ENCODE measurements at regions not wholly inside any gene's neighbourhood (a gene's known extent, or its start where the extent isn't known, plus 50 kb on each side); places are given as distances from the start of the nearest gene placed in this dataset.

- intact Hi-C loops (cut with micrococcal nuclease; ENCODE audit: unreplicated experiment) = no loop called here
- no peak overlapping the region for H2AFZ ChIP-seq (ENCODE audit: low read length)
- ATAC-seq = no peak
These were observed 145.3 kb upstream of the ITGA4 start for GRCh38 chr2:181311837-181312236.

GRCh38 chr2:181312515-181312927 is 144.7 kb upstream of the ITGA4 start:
- ChIA-PET CTCF (ENCODE audit: low intra/inter-chr PET ratio, low total read pairs) (no interaction called here), POLR2A (no interaction called here)
- ATAC-seq (no peak), DNase-seq (ENCODE audit: low spot score) (no peak), FAIRE-seq (no peak)
- WGBS (ENCODE audit: low lambda C conversion rate) = 41% methylated on average over 7 of the region's 7 CpGs
- no peak for TF ChIP-seq ZBTB49 (CRISPR knock-in tag; IDR thresholded peaks at IDR 0.05; ENCODE audit: borderline replicate concordance)
- Histone ChIP-seq H3K27ac (ENCODE audit: extremely low read length, insufficient read depth, low read length) (no peak overlapping the region), H4K20me1 (ENCODE audit: insufficient read depth, low read length) (no peaks in the 10 kb centered on the region), H3K4me3 (replicated peaks in 1 of 3; ENCODE audit: insufficient read depth in 1 of 3, low read depth in 2 of 3, low read length in 3 of 3) (no peak overlapping the region), H3K4me2 (ENCODE audit: low read depth, low read length) (no peak overlapping the region), H3K9me3 (ENCODE audit: low read length) (no peaks in the 10 kb centered on the region), H3K27me3 (ENCODE audit: control insufficient read depth in 1 of 2, insufficient read depth in 2 of 2, low read length in 2 of 2) (no peaks in the 10 kb centered on the region), H3K36me3 (replicated peaks in 1 of 2; ENCODE audit: control insufficient read depth in 1 of 2, insufficient read depth in 2 of 2, low read length in 2 of 2) (no peaks in the 10 kb centered on the region), H3K9ac (ENCODE audit: insufficient read depth, low read depth, low read length) (no peak overlapping the region), H2AFZ (ENCODE audit: low read length) (no peak overlapping the region), H3K4me1 (ENCODE audit: insufficient read depth, low read length) (no peaks in the 10 kb centered on the region), H3K79me2 (ENCODE audit: insufficient read depth, low read length) (no peaks in the 10 kb centered on the region)
- no TSS peak for BruUV-seq (replicated peaks)
- in situ Hi-C loops (cut with HindIII; ENCODE audit: extremely low pct_ligation_motif_present, low pct_unique_long_range_greater_than_20kb) = no loop called here
- intact Hi-C loops (cut with micrococcal nuclease; ENCODE audit: unreplicated experiment) = no loop called here

More at GRCh38 chr2:181311837-181312236, 145.3 kb upstream of the ITGA4 start:
- Histone ChIP-seq H3K79me2 (ENCODE audit: insufficient read depth, low read length) (no peaks in the 10 kb centered on the region), H3K9me3 (ENCODE audit: low read length) (no peaks in the 10 kb centered on the region), H4K20me1 (ENCODE audit: insufficient read depth, low read length) (no peaks in the 10 kb centered on the region), H3K9ac (ENCODE audit: insufficient read depth, low read depth, low read length) (no peak overlapping the region), H3K27me3 (ENCODE audit: control insufficient read depth in 1 of 2, insufficient read depth in 2 of 2, low read length in 2 of 2) (no peaks in the 10 kb centered on the region), H3K27ac (ENCODE audit: extremely low read length, insufficient read depth, low read length) (no peak overlapping the region), H3K4me1 (ENCODE audit: insufficient read depth, low read length) (peaks cover 4% of the 10 kb centered on the region), H3K4me3 (replicated peaks in 1 of 3; ENCODE audit: insufficient read depth in 1 of 3, low read depth in 2 of 3, low read length in 3 of 3) (no peak overlapping the region), H3K36me3 (replicated peaks in 1 of 2; ENCODE audit: control insufficient read depth in 1 of 2, insufficient read depth in 2 of 2, low read length in 2 of 2) (no peaks in the 10 kb centered on the region), H3K4me2 (ENCODE audit: low read depth, low read length) (no peak overlapping the region)
- no peak for TF ChIP-seq ZNF883 (CRISPR knock-in tag; IDR thresholded peaks at IDR 0.05; ENCODE audit: not compliant biosample characterization)
- no peak for TF ChIP-seq RORA (CRISPR knock-in tag; IDR thresholded peaks at IDR 0.05)
- BruUV-seq (replicated peaks) = no TSS peak
- ChIA-PET POLR2A (no interaction called here), CTCF (ENCODE audit: low intra/inter-chr PET ratio, low total read pairs) (no interaction called here)
- no peak for DNase-seq (ENCODE audit: low spot score)
- no peak for FAIRE-seq
- in situ Hi-C loops (cut with HindIII; ENCODE audit: extremely low pct_ligation_motif_present, low pct_unique_long_range_greater_than_20kb) = no loop called here
- WGBS (ENCODE audit: low lambda C conversion rate) = 23% methylated on average over 4 of the region's 4 CpGs

Measured in HepG2 (cell line).